ENCODE measurements at regions not wholly inside any gene's neighbourhood (a gene's known extent, or its start where the extent isn't known, plus 50 kb on each side); places are given as distances from the start of the nearest gene placed in this dataset.

DNA sequence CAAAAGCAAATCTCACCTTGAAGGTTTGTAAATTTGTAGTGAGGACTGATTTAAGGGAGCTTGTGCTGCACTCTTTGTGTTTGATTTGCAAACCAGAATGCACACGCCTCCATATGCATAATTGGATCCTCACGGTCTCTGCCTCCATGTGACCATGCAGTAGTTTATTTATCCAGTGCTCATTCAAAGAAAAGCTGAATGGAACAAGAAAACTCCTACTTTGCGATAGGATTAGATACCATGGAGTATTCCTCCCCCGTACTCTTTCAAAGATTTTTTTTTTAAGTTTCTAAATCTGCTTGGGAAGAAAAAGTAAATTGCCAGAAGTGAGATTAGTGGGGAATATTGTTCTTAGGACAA lies 290.4 kb upstream of the TUT7 start:
- TF ChIP-seq CTCF (IDR thresholded peaks at IDR 0.05; ENCODE audit: poor library complexity) (no peak), EZH2 (IDR thresholded peaks at IDR 0.05; ENCODE audit: borderline replicate concordance) (no peak)

All from hepatocyte (in vitro differentiated cells).